Vagina (tissue), 2 donors: ENCODE measurements at regions not wholly inside any gene's neighbourhood (a gene's known extent, or its start where the extent isn't known, plus 50 kb on each side); places are given as distances from the start of the nearest gene placed in this dataset.

ENCODE experiments used
- POLR2A ChIP-seq, 2 donors: fragments of 450-650 bp; IDR thresholded peaks; one replicate each; pipeline ENCODE4 v1.6.1; 2017; ENCODE audit warnings: antibody characterized with exemption in 2 of 2, mild to moderate bottlenecking in 2 of 2, moderate library complexity in 2 of 2
- TF ChIP-seq, protein P1 (sequence below), 3 experiments: fragments of 450-650 bp in 2 of 3; fragments of 200-600 bp in 1 of 3; sonication (generic) in 1 of 3; IDR thresholded peaks; one replicate each; pipeline ENCODE4 v1.5.1; 2017 to 2019; ENCODE audit warnings: antibody characterized with exemption in 3 of 3, mild to moderate bottlenecking in 2 of 3, moderate library complexity in 2 of 3

- TF ChIP-seq, protein P1, sequence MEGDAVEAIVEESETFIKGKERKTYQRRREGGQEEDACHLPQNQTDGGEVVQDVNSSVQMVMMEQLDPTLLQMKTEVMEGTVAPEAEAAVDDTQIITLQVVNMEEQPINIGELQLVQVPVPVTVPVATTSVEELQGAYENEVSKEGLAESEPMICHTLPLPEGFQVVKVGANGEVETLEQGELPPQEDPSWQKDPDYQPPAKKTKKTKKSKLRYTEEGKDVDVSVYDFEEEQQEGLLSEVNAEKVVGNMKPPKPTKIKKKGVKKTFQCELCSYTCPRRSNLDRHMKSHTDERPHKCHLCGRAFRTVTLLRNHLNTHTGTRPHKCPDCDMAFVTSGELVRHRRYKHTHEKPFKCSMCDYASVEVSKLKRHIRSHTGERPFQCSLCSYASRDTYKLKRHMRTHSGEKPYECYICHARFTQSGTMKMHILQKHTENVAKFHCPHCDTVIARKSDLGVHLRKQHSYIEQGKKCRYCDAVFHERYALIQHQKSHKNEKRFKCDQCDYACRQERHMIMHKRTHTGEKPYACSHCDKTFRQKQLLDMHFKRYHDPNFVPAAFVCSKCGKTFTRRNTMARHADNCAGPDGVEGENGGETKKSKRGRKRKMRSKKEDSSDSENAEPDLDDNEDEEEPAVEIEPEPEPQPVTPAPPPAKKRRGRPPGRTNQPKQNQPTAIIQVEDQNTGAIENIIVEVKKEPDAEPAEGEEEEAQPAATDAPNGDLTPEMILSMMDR (IDR thresholded peaks at IDR 0.05): no peak
- no peak for TF ChIP-seq POLR2A (IDR thresholded peaks at IDR 0.05)
Observed at GRCh38 chr11:8776209-8776608, 93.6 kb downstream of the RPL27A start.
